Aorta (tissue), 5 donors: ENCODE measurements at regions not wholly inside any gene's neighbourhood (a gene's known extent, or its start where the extent isn't known, plus 50 kb on each side); places are given as distances from the start of the nearest gene placed in this dataset.

ENCODE experiments used
- ATAC-seq: fragments of 200-7000 bp; cut with Tn5 transposase; one replicate; pipeline ENCODE4 v1.9.1; 2022; ENCODE audit warnings: moderate library complexity; ENCODE audit not compliant: low FRiP score
- DNase-seq, 2 donors: peaks; one replicate each; pipeline ENCODE4 v3.0.0-alpha.2; 2020
- H3K27ac ChIP-seq, 2 donors: one replicate each; pipeline ENCODE4 v1.5.1; 2013; ENCODE audit warnings: low read length in 2 of 2, mild to moderate bottlenecking in 2 of 2, moderate library complexity in 2 of 2, control low read depth in 1 of 2, inconsistent platforms in 1 of 2, low read depth in 1 of 2
- H3K27me3 ChIP-seq, 2 donors: one replicate each; pipeline ENCODE4 v1.6.1; 2013; ENCODE audit warnings: control low read depth in 1 of 2, low read length in 1 of 2, mild to moderate bottlenecking in 1 of 2, moderate library complexity in 1 of 2; ENCODE audit not compliant: insufficient read depth in 2 of 2, control insufficient read depth in 1 of 2
- H3K36me3 ChIP-seq, 2 donors: one replicate each; pipeline ENCODE4 v1.6.1; 2013; ENCODE audit warnings: control low read depth in 1 of 2, low read length in 1 of 2, mild to moderate bottlenecking in 1 of 2; ENCODE audit not compliant: insufficient read depth in 2 of 2, control insufficient read depth in 1 of 2
- H3K4me1 ChIP-seq, 2 donors: one replicate each; pipeline ENCODE4 v1.6.1; 2013; ENCODE audit warnings: low read length in 2 of 2, control low read depth in 1 of 2, mild to moderate bottlenecking in 1 of 2, moderate library complexity in 1 of 2; ENCODE audit not compliant: insufficient read depth in 2 of 2, control insufficient read depth in 1 of 2
- H3K4me3 ChIP-seq, 2 donors: one replicate each; pipeline ENCODE4 v1.5.1; 2013; ENCODE audit warnings: low read length in 2 of 2, control low read depth in 1 of 2, mild to moderate bottlenecking in 1 of 2
- H3K9me3 ChIP-seq: one replicate; pipeline ENCODE4 v1.6.1; 2013; ENCODE audit warnings: mild to moderate bottlenecking, low read length; ENCODE audit not compliant: control insufficient read depth
- WGBS, 2 donors: extraction: QIAGEN DNeasy Blood & Tissue Kit; methylation state at CpG; one replicate each; pipeline ENCODE4 v1.1.7; 2013; 5-methylcytosine and 5-hydroxymethylcytosine counted together
- intact Hi-C, 2 donors: fragments of 100-400 bp; cut with DNase I; formaldehyde crosslinking; loops; one replicate each; pipeline versions ENCODE4 v1.14.2 to v1.15.0; 2022
- donor health status: healthy with polysubstance abuse.
- donor health status: Bipolar disorder and iron deficiency.
- donor health status: DM: no; HTN: no; CAD: no.
- donor health status: DM: no; HTN: no; CAD: no.
- donor health status: DM: yes; HTN: yes; CAD: no.

- H3K4me3 ChIP-seq: no peak overlapping the region
- no peak overlapping the region for H3K27ac ChIP-seq
- H3K4me1 ChIP-seq: no peaks in the 10 kb centered on the region
- peaks cover 3% of the 10 kb centered on the region for H3K9me3 ChIP-seq
- 42 to 45% methylated on average over 12 of the region's 12 CpGs for WGBS, 2 donors
- H3K27me3 ChIP-seq: no peaks in the 10 kb centered on the region
- H3K36me3 ChIP-seq: no peaks in the 10 kb centered on the region
- intact Hi-C loops: no loop called here
- DNase-seq (no peak), ATAC-seq (no peak)
These were observed 256.3 kb upstream of the SFSWAP start for GRCh38 chr12:131454418-131455217.

GRCh38 chr12:131455218-131455506, 255.7 kb upstream of the SFSWAP start:
- intact Hi-C loops: no loop called here
- ATAC-seq (no peak), DNase-seq (no peak)
- 73 to 78% methylated on average over 10 of the region's 10 CpGs for WGBS, 2 donors
- Histone ChIP-seq H3K27me3 (no peaks in the 10 kb centered on the region), H3K9me3 (peaks cover 3% of the 10 kb centered on the region), H3K4me1 (no peaks in the 10 kb centered on the region), H3K36me3 (no peaks in the 10 kb centered on the region), H3K27ac (no peak overlapping the region), H3K4me3 (no peak overlapping the region)

GRCh38 chr12:131455581-131456110, 255.2 kb upstream of the SFSWAP start:
- Histone ChIP-seq H3K27ac (no peak overlapping the region), H3K4me1 (no peaks in the 10 kb centered on the region), H3K9me3 (peaks cover 3% of the 10 kb centered on the region), H3K36me3 (no peaks in the 10 kb centered on the region), H3K4me3 (no peak overlapping the region), H3K27me3 (no peaks in the 10 kb centered on the region)
- intact Hi-C loops: no loop called here
- no peak for DNase-seq
- ATAC-seq: no peak
- WGBS, 2 donors: 87% methylated on average over 10 to 12 of the region's 12 CpGs

DNA sequence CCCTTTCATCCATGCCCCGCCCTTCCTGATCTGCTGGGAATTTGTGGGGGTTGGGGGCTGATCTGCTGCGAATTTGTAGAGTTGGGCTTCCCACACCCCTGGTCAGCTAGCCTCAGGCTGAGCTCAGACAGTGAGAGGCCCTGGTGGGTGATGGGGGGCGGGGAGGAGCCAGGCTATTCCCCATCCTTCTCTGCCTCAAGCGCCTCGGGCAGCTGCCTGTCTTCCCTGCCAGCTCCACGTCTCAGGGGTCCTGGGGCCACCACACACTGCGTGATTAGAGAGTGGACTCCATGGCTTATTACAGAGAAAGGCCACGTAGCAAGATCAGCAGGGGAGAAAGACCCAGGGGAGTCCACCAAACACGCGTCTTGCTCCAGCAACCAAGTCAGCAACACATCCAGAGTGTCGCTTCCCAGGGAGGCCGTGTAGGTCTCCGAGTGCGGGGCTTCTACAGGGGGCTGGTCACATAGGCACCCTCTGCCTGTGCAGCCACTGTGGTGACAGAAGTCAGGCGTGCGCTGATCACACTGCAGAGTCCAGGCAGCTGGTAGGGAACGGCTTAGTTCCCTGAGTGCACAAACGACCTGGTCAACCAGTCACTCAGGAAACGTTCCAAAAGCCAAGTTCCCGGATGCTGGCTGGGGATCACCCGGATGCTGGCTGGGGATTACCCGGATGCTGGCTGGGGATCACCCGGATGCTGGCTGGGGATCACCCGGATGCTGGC, 254.4 kb upstream of the SFSWAP start:
- Histone ChIP-seq H3K27me3 (no peaks in the 10 kb centered on the region), H3K4me1 (no peaks in the 10 kb centered on the region), H3K36me3 (no peaks in the 10 kb centered on the region), H3K27ac (no peak overlapping the region), H3K4me3 (no peak overlapping the region), H3K9me3 (peaks cover 3% of the 10 kb centered on the region)
- DNase-seq (no peak), ATAC-seq (no peak)
- 64 to 67% methylated on average over 24 of the region's 24 CpGs for WGBS, 2 donors
- intact Hi-C loops: no loop called here

DNA sequence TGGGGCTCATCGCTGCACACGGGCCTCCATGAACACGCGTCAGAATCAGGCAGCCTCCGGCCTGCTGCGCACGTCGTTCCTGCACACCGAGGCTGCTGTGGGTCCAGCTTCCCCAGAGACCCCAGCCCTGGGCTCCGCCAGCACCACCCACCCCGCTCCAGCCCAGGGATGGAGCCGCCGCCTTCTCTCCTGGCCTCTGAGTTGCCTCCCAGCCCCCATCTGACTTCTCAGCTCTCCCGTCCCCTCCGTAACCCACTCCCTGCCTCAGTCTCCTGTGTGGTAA, 253.9 kb upstream of the SFSWAP start:
- Histone ChIP-seq H3K36me3 (no peaks in the 10 kb centered on the region), H3K27me3 (no peaks in the 10 kb centered on the region), H3K9me3 (peaks cover 3% of the 10 kb centered on the region), H3K27ac (no peak overlapping the region), H3K4me1 (no peaks in the 10 kb centered on the region), H3K4me3 (no peak overlapping the region)
- intact Hi-C loops: no loop called here
- ATAC-seq (no peak), DNase-seq (no peak)
- 86 to 87% methylated on average over 15 of the region's 15 CpGs for WGBS, 2 donors

- intact Hi-C loops: no loop called here
- 84 to 91% methylated on average over 15 to 19 of the region's 19 CpGs for WGBS, 2 donors
- H3K4me1 ChIP-seq: no peaks in the 10 kb centered on the region
- DNase-seq (no peak), ATAC-seq (no peak)
- no peak overlapping the region for H3K4me3 ChIP-seq
- H3K27ac ChIP-seq: no peak overlapping the region
- H3K36me3 ChIP-seq: no peaks in the 10 kb centered on the region
- H3K27me3 ChIP-seq: no peaks in the 10 kb centered on the region
- no peaks in the 10 kb centered on the region for H3K9me3 ChIP-seq
These were observed 253.4 kb upstream of the SFSWAP start for GRCh38 chr12:131457331-131458047.

DNA sequence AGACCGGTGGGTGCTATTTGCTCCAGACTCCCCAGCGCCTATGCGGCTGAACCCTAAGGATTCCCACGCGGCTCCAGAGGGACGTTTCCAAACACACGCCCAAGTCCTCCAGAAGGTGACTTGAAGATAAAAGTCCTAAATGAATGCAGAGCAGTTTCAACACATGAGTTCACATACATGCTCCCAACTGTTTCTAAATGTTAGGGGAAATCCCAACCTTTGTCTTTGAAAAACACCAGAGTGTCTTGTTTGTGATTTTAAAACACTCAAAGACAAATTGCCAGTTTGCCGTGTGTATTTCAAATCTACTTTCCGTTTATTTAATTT, 252.9 kb upstream of the SFSWAP start:
- WGBS, 2 donors: 72 to 73% methylated on average over 9 of the region's 9 CpGs
- intact Hi-C loops: no loop called here
- no peak for DNase-seq
- Histone ChIP-seq H3K27me3 (no peaks in the 10 kb centered on the region), H3K9me3 (no peaks in the 10 kb centered on the region), H3K4me1 (no peaks in the 10 kb centered on the region), H3K36me3 (no peaks in the 10 kb centered on the region), H3K4me3 (no peak overlapping the region), H3K27ac (no peak overlapping the region)
- no peak for ATAC-seq

DNA sequence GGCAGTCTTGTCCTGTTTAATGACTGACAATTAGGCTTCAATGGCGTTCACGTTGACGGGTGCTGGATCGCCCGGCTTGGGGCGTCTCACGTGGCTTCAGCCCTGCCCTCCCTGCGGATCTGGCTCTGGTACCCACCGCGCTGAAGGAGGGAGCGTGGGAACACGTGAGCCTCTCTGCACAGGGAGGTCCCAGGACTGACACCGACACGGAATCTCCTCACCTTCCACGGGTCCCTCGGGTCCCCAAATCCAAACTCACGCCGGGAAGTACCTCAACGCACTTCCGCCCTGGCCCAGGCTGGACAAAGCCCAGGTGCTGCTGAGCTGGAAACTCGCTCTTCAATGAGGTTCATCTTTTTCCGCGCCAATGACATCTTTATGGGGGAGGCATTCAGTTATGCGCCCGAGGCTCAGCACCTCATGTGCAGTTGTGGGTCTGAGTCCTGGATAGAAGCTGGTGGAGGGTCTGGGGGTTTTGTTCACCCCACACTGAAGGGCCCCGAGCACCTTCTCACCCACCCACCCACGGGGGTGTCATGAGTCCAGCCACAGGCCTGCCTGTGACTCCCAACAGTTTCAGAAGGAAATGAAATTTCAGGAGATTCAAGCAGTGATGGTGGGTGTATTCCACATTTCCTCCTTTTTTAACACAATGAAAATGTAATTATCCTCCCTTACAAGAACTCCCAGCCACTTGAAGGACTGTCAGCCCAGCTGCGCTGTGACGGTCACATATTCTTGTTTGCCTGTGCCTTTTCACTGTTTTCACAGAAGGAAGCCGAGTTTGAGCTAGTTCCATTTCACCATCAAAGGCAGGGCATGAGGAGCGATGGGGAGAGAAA, 251.7 kb upstream of the SFSWAP start:
- Histone ChIP-seq H3K9me3 (no peaks in the 10 kb centered on the region), H3K36me3 (no peaks in the 10 kb centered on the region), H3K27me3 (no peaks in the 10 kb centered on the region), H3K4me1 (no peaks in the 10 kb centered on the region), H3K4me3 (no peak overlapping the region), H3K27ac (no peak overlapping the region)
- DNase-seq: no peak
- 75 to 79% methylated on average over 31 of the region's 31 CpGs for WGBS, 2 donors
- ATAC-seq: no peak
- intact Hi-C loops: no loop called here
